ENCODE measurements at regions not wholly inside any gene's neighbourhood (a gene's known extent, or its start where the extent isn't known, plus 50 kb on each side); places are given as distances from the start of the nearest gene placed in this dataset.

- TF ChIP-seq SIN3A (IDR thresholded peaks at IDR 0.05; ENCODE audit: borderline replicate concordance, insufficient read depth, low read length) (no peak), REST (IDR thresholded peaks at IDR 0.05; ENCODE audit: insufficient read depth in 1 of 2, low read depth in 2 of 2, low read length in 2 of 2) (no peak)
These were observed 129.1 kb downstream of the TRIML1 start for GRCh38 chr4:188268131-188268908.
